ENCODE measurements at regions not wholly inside any gene's neighbourhood (a gene's known extent, or its start where the extent isn't known, plus 50 kb on each side); places are given as distances from the start of the nearest gene placed in this dataset.

DNA sequence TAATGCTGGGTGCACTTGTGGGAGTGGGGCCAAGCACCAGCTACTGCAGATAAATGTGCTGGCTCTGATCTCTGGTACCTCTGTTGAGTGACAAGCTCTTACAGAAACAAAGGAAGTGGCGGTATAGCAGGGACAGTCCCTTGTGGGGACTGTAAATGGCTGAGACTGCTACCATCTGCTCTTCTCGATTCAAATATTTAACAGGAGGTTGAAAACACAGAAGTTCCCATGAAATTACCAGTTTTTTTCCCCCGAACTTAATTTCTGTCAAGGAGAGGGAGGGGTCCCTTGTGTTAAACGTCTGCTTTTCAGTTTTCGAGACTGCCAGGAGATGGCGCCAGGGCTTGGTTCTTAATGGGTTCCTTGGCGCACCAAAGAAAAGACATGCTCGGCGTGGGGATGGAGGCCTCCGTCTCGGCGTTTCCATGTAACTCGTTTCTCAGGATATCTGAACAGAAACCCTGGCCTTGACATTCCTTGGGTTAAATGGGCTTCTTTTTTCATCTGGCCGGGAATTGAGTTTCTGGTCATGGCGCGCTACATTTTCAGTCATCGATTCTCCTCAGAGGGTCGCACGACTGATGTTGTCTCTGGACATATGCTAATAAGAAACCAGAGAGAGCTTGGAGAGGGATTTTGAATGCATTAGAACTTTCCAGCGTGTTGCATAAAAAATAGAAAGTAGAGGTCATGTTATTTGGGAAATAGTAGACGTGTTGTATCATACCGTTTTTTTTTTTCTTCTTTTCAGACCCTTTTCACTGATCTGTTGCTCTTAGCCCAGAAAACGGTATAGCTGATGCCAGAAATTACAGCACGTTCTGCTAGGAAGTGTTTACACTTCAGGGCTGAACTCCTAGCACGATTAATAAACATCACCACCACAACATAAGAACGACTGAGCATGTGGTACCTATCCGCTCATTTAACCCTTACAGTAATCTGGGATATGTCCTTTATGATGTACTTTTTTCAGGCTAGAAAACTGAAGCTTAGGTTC is 64.0 kb downstream of the CARTPT start:
- Histone ChIP-seq H3K9me2 (replicated peaks; ENCODE audit: control insufficient read depth, low read length) (no peaks in the 10 kb centered on the region), H3K79me2 (ENCODE audit: control insufficient read depth, low read length) (no peaks in the 10 kb centered on the region), H3K9me3 (ENCODE audit: control insufficient read depth, insufficient read depth, low read length) (no peaks in the 10 kb centered on the region), H3K4me3 (ENCODE audit: low read length) (no peak overlapping the region), H3K27me3 (ENCODE audit: control insufficient read depth, low read length) (0 out of 2 replicates have a peak, but pooled peaks cover 9% of the 10 kb centered on the region), H3K4me2 (ENCODE audit: low read length) (no peak overlapping the region), H3F3A (ENCODE audit: control insufficient read depth, insufficient read depth) (no peaks in the 10 kb centered on the region), H3K36me3 (ENCODE audit: control insufficient read depth, low read length) (no peaks in the 10 kb centered on the region), H3K27ac (ENCODE audit: low read depth, low read length) (no peak overlapping the region), H4K20me1 (ENCODE audit: control insufficient read depth, insufficient read depth, low read depth, low read length) (no peaks in the 10 kb centered on the region), H3K4me1 (ENCODE audit: control insufficient read depth, low read length) (no peaks in the 10 kb centered on the region)
- TF ChIP-seq, protein P1, sequence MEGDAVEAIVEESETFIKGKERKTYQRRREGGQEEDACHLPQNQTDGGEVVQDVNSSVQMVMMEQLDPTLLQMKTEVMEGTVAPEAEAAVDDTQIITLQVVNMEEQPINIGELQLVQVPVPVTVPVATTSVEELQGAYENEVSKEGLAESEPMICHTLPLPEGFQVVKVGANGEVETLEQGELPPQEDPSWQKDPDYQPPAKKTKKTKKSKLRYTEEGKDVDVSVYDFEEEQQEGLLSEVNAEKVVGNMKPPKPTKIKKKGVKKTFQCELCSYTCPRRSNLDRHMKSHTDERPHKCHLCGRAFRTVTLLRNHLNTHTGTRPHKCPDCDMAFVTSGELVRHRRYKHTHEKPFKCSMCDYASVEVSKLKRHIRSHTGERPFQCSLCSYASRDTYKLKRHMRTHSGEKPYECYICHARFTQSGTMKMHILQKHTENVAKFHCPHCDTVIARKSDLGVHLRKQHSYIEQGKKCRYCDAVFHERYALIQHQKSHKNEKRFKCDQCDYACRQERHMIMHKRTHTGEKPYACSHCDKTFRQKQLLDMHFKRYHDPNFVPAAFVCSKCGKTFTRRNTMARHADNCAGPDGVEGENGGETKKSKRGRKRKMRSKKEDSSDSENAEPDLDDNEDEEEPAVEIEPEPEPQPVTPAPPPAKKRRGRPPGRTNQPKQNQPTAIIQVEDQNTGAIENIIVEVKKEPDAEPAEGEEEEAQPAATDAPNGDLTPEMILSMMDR (IDR thresholded peaks at IDR 0.05; ENCODE audit: low read depth, low read length, poor library complexity, severe bottlenecking) = peak; percentile 68
- no peak for TF ChIP-seq EZH2phosphoT487 (IDR thresholded peaks at IDR 0.05; ENCODE audit: borderline replicate concordance, low read length)

DNA sequence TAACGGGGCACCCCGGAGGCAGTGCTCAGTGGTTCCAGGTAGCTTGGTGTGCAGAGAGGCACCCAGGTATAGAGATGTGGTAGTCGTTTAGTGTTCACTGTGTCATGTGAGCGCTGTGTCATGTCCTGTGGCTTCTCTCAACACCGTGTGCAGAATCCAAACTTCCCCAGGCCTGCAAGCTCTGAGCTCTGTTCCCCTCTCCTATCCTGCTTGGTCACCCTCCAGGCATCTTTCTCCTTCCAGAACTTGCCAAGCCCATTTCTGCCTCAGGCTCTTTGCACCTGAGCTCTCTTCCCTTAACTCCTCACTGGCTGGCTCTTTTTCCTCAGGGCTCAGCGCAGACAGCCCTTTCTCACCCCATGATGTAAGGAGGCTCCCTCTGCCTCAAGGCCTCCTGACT is 64.8 kb downstream of the CARTPT start:
- no peaks in the 10 kb centered on the region for H3F3A ChIP-seq (ENCODE audit: control insufficient read depth, insufficient read depth)
- no peaks in the 10 kb centered on the region for H3K36me3 ChIP-seq (ENCODE audit: control insufficient read depth, low read length)
- H3K27me3 ChIP-seq (ENCODE audit: control insufficient read depth, low read length) = 0 out of 2 replicates have a peak, but pooled peaks cover 9% of the 10 kb centered on the region
- TF ChIP-seq, protein P1 (IDR thresholded peaks at IDR 0.05; ENCODE audit: low read depth, low read length, poor library complexity, severe bottlenecking) = no peak
- no peak for TF ChIP-seq EZH2phosphoT487 (IDR thresholded peaks at IDR 0.05; ENCODE audit: borderline replicate concordance, low read length)
- H3K27ac ChIP-seq (ENCODE audit: low read depth, low read length) = no peak overlapping the region
- H4K20me1 ChIP-seq (ENCODE audit: control insufficient read depth, insufficient read depth, low read depth, low read length) = no peaks in the 10 kb centered on the region
- H3K4me2 ChIP-seq (ENCODE audit: low read length) = no peak overlapping the region
- no peaks in the 10 kb centered on the region for H3K9me3 ChIP-seq (ENCODE audit: control insufficient read depth, insufficient read depth, low read length)
- H3K9me2 ChIP-seq (replicated peaks; ENCODE audit: control insufficient read depth, low read length) = no peaks in the 10 kb centered on the region
- no peaks in the 10 kb centered on the region for H3K4me1 ChIP-seq (ENCODE audit: control insufficient read depth, low read length)
- no peak overlapping the region for H3K4me3 ChIP-seq (ENCODE audit: low read length)
- H3K79me2 ChIP-seq (ENCODE audit: control insufficient read depth, low read length) = no peaks in the 10 kb centered on the region

DNA sequence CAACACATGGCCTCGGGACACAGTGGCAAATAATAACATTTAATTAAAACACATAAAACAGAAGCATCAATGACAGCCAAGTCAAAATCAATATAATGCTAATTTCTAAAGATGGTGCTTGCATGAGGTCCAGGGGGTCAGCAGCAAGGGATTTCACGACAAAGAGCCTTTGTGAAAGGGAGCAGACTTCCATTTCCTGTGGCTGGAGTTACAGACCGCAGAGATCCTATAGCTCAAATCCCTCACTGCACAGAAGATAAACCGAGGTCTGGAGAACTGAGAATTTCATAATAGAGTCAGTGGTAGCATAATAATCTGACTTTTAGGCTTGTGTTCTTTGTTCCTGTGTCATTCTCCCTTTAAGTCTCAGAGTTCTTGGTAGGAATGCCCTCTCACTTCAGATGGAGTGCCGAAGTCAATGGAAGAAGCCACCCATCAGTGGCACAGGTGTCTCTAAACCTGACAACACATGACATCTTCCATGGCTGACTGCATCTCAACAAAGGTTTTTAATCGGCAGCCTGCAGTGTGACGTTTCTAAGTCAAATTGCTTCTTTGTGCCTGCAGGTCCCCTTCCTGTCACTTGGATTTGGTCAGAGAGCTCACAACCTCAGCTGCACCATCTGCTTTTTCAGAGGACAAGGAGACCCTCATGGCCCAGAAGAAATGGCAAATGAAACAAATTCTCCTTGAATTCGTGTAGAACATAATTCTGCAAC is 67.4 kb downstream of the CARTPT start:
- Histone ChIP-seq H3K27me3 (ENCODE audit: control insufficient read depth, low read length) (0 out of 2 replicates have a peak, but pooled peaks cover 9% of the 10 kb centered on the region), H3K4me3 (ENCODE audit: low read length) (no peak overlapping the region), H3K9me3 (ENCODE audit: control insufficient read depth, insufficient read depth, low read length) (no peaks in the 10 kb centered on the region), H3K4me1 (ENCODE audit: control insufficient read depth, low read length) (no peaks in the 10 kb centered on the region), H3K79me2 (ENCODE audit: control insufficient read depth, low read length) (no peaks in the 10 kb centered on the region), H3K36me3 (ENCODE audit: control insufficient read depth, low read length) (no peaks in the 10 kb centered on the region), H3F3A (ENCODE audit: control insufficient read depth, insufficient read depth) (no peaks in the 10 kb centered on the region), H3K27ac (ENCODE audit: low read depth, low read length) (no peak overlapping the region), H4K20me1 (ENCODE audit: control insufficient read depth, insufficient read depth, low read depth, low read length) (no peaks in the 10 kb centered on the region), H3K9me2 (replicated peaks; ENCODE audit: control insufficient read depth, low read length) (no peaks in the 10 kb centered on the region), H3K4me2 (ENCODE audit: low read length) (no peak overlapping the region)
- no peak for TF ChIP-seq EZH2phosphoT487 (IDR thresholded peaks at IDR 0.05; ENCODE audit: borderline replicate concordance, low read length)
- TF ChIP-seq, protein P1 (IDR thresholded peaks at IDR 0.05; ENCODE audit: low read depth, low read length, poor library complexity, severe bottlenecking) = no peak

Data from DOHH2 (cell line).